Mesendoderm (in vitro differentiated cells): ENCODE measurements at regions not wholly inside any gene's neighbourhood (a gene's known extent, or its start where the extent isn't known, plus 50 kb on each side); places are given as distances from the start of the nearest gene placed in this dataset.

Experiments
- DNase-seq: peaks from one replicate; pipeline ENCODE4 v3.0.0; 2013
- H2AK5ac ChIP-seq: 2 replicates; pipeline ENCODE4 v1.6.1; 2013; ENCODE audit warnings: low read length, inconsistent platforms
- H2BK120ac ChIP-seq: 2 replicates; pipeline ENCODE4 v1.6.1; 2013; ENCODE audit warnings: low read depth, mild to moderate bottlenecking, low read length, moderate library complexity, mixed read lengths
- H2BK15ac ChIP-seq: replicated peaks from 2 replicates; pipeline ENCODE4 v1.6.1; 2013; ENCODE audit warnings: low read depth, mild to moderate bottlenecking, moderate library complexity
- H2BK5ac ChIP-seq: 2 replicates; pipeline ENCODE4 v1.6.1; 2013; ENCODE audit warnings: low read length, inconsistent platforms
- H3K18ac ChIP-seq: 2 replicates; pipeline ENCODE4 v1.6.1; 2013; ENCODE audit warnings: mild to moderate bottlenecking, low read length, mixed read lengths
- H3K23ac ChIP-seq: one replicate; pipeline ENCODE4 v1.6.1; 2013; ENCODE audit warnings: low read length
- H3K27ac ChIP-seq: 2 replicates; pipeline ENCODE4 v1.5.1; 2013; ENCODE audit warnings: low read depth, mild to moderate bottlenecking, inconsistent platforms, low read length, moderate library complexity
- H3K27me3 ChIP-seq: 2 replicates; pipeline ENCODE4 v1.6.1; 2013; ENCODE audit warnings: low read length, control low read depth, mild to moderate bottlenecking, inconsistent platforms; ENCODE audit not compliant: insufficient read depth, poor library complexity
- H3K36me3 ChIP-seq: 2 replicates; pipeline ENCODE4 v1.6.1; 2013; ENCODE audit warnings: low read length, inconsistent platforms; ENCODE audit not compliant: control insufficient read depth, insufficient read depth
- H3K4ac ChIP-seq: one replicate; pipeline ENCODE4 v1.6.1; 2013; ENCODE audit warnings: low read depth, mild to moderate bottlenecking, low read length, moderate library complexity
- H3K4me1 ChIP-seq: 2 replicates; pipeline ENCODE4 v1.6.1; 2013; ENCODE audit warnings: low read depth, low read length, inconsistent platforms; ENCODE audit not compliant: control insufficient read depth
- H3K4me2 ChIP-seq: 2 replicates; pipeline ENCODE4 v1.6.1; 2013; ENCODE audit warnings: low read length
- H3K4me3 ChIP-seq: 2 replicates; pipeline ENCODE4 v1.5.1; 2013; ENCODE audit warnings: mild to moderate bottlenecking, low read length
- H3K56ac ChIP-seq: one replicate; pipeline ENCODE4 v1.6.1; 2013; ENCODE audit warnings: low read length
- H3K79me1 ChIP-seq: 2 replicates; pipeline ENCODE4 v1.6.1; 2013; ENCODE audit warnings: low read length, inconsistent platforms
- H3K79me2 ChIP-seq: 2 replicates; pipeline ENCODE4 v1.6.1; 2013; ENCODE audit warnings: mild to moderate bottlenecking, low read length; ENCODE audit not compliant: control insufficient read depth, insufficient read depth
- H3K9ac ChIP-seq: 2 replicates; pipeline ENCODE4 v1.6.1; 2013; ENCODE audit warnings: low read length, inconsistent platforms
- H4K5ac ChIP-seq: one replicate; pipeline ENCODE4 v1.6.1; 2013; ENCODE audit warnings: low read length
- H4K8ac ChIP-seq: one replicate; pipeline ENCODE4 v1.6.1; 2013; ENCODE audit warnings: low read depth, mild to moderate bottlenecking, control low read depth, low read length, moderate library complexity
- WGBS: extraction: QIAGEN DNeasy Blood & Tissue Kit; methylation state at CpG from one replicate; pipeline ENCODE4 v1.1.7; 2013; ENCODE audit warnings: low lambda C conversion rate, missing lambda C conversion rate; ENCODE audit not compliant: insufficient coverage; ENCODE audit errors: extremely low coverage; 5-methylcytosine and 5-hydroxymethylcytosine counted together

DNA sequence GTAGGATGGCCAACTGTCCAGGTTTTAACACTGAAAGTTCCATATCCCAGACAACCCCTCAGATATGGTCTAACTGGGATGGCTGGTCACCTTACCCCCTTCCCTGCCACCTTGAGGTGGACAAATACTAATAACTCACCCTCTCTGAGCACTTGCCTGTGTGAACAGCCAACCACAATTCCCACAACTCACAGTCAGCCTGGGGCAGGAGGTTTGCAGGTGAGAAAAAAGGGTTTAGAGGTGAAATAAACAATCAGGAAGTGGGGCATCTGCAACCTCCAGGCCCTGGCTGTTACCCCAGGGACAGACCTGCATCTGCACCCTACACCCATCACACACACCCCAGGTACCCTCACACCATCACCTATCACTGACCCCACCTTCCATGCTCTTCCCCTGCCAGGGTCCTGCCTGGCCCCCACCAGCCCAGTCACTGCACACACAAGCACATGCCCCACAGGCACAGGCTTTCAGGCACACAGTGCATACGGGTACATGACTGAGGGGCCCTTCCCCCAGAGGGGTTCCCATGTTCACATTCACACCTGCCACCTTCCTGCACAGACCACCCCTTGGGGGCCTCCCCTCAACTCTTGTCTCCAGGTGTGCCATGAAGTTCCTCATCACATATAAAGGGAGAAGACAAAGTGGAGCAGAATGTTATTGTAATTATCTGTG is 679.5 kb downstream of the MATN1 start:
- Histone ChIP-seq H2BK15ac (no peak overlapping the region), H3K4me3 (no peak overlapping the region), H2AK5ac (no peak overlapping the region), H3K27me3 (no peaks in the 10 kb centered on the region), H3K79me2 (no peaks in the 10 kb centered on the region), H3K9ac (no peak overlapping the region), H3K79me1 (no peaks in the 10 kb centered on the region), H3K4me1 (no peaks in the 10 kb centered on the region), H3K23ac (no peak overlapping the region), H3K18ac (no peak overlapping the region), H3K36me3 (no peaks in the 10 kb centered on the region), H4K8ac (no peak overlapping the region), H3K4ac (no peak overlapping the region), H3K56ac (no peak overlapping the region), H2BK5ac (no peak overlapping the region), H2BK120ac (no peak overlapping the region), H4K5ac (no peak overlapping the region), H3K27ac (no peak overlapping the region), H3K4me2 (no peak overlapping the region)
- no CpG with 5 or more reads among the region's 1 CpG for WGBS
- DNase-seq: no peak

DNA sequence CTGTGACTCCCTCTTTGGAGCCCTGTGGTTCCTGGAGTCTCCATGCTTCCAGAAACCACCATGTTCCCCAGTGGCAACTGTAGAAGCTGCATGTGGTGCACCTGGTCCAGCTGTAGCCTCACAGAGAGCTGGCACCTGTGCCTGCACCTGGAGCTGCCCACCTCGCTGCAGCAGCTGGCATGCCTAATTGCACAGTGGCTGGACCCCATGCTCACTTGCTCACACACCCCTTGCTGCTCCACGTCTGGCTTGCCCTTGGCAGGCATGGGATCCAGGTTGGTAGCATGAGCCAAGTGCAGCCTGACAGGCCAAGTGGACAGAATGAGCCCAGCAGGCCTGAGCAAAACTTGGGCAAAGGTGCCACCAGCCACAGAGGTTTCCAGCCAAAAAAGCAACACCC is 680.1 kb downstream of the MATN1 start:
- Histone ChIP-seq H3K27ac (no peak overlapping the region), H3K36me3 (no peaks in the 10 kb centered on the region), H2BK5ac (no peak overlapping the region), H3K4me2 (no peak overlapping the region), H3K4ac (no peak overlapping the region), H4K8ac (no peak overlapping the region), H2AK5ac (no peak overlapping the region), H3K56ac (no peak overlapping the region), H2BK15ac (no peak overlapping the region), H3K4me3 (no peak overlapping the region), H3K79me2 (no peaks in the 10 kb centered on the region), H3K79me1 (no peaks in the 10 kb centered on the region), H3K27me3 (no peaks in the 10 kb centered on the region), H3K4me1 (no peaks in the 10 kb centered on the region), H2BK120ac (no peak overlapping the region), H3K18ac (no peak overlapping the region), H3K23ac (no peak overlapping the region), H3K9ac (no peak overlapping the region), H4K5ac (no peak overlapping the region)
- DNase-seq: no peak
- WGBS: no CpG with 5 or more reads among the region's 2 CpGs

DNA sequence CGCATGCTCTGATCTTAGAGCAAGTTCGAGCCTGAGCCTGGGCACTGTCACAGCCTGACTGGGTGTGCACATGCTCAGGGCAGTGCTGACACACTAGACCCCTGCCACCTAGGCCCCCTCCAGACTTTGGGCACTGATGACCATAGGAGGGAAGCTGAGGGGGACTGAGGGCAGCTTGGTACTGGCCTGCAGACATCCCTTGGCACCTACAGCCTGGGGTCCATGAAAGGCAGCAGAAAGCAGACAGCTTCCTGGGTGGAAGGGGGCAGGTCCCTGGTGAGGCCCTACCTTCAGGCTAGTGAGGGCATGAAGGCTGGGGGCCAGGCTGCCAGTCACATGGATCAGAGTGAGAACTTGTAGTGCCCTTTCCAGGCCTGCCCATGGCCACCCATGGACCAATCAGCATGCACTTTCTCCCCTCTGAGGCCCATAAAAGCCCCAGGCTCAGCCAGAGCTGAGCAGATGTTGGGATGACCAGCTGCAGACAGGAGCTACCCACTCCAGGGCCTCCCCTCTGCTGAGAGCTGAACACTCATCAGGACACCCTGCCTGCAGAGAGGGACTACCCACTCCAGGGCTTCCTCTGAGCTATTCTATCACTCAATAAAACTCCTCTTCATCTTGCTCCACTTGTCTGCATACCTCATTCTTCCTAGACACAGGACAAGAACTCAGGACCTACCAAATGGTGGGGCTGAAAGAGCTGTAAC is 680.8 kb downstream of the MATN1 start:
- WGBS: no CpG with 5 or more reads among the region's 2 CpGs
- H3K4ac ChIP-seq: no peak overlapping the region
- H3K56ac ChIP-seq: no peak overlapping the region
- no peaks in the 10 kb centered on the region for H3K27me3 ChIP-seq
- no peaks in the 10 kb centered on the region for H3K79me1 ChIP-seq
- H3K79me2 ChIP-seq: no peaks in the 10 kb centered on the region
- DNase-seq: no peak
- H3K4me1 ChIP-seq: no peaks in the 10 kb centered on the region
- no peak overlapping the region for H3K23ac ChIP-seq
- H3K27ac ChIP-seq: no peak overlapping the region
- H2BK120ac ChIP-seq: no peak overlapping the region
- H2AK5ac ChIP-seq: no peak overlapping the region
- H3K4me2 ChIP-seq: no peak overlapping the region
- no peak overlapping the region for H3K9ac ChIP-seq
- no peak overlapping the region for H4K5ac ChIP-seq
- no peak overlapping the region for H4K8ac ChIP-seq
- H2BK5ac ChIP-seq: no peak overlapping the region
- H3K36me3 ChIP-seq: no peaks in the 10 kb centered on the region
- no peak overlapping the region for H2BK15ac ChIP-seq
- no peak overlapping the region for H3K18ac ChIP-seq
- H3K4me3 ChIP-seq: no peak overlapping the region

DNA sequence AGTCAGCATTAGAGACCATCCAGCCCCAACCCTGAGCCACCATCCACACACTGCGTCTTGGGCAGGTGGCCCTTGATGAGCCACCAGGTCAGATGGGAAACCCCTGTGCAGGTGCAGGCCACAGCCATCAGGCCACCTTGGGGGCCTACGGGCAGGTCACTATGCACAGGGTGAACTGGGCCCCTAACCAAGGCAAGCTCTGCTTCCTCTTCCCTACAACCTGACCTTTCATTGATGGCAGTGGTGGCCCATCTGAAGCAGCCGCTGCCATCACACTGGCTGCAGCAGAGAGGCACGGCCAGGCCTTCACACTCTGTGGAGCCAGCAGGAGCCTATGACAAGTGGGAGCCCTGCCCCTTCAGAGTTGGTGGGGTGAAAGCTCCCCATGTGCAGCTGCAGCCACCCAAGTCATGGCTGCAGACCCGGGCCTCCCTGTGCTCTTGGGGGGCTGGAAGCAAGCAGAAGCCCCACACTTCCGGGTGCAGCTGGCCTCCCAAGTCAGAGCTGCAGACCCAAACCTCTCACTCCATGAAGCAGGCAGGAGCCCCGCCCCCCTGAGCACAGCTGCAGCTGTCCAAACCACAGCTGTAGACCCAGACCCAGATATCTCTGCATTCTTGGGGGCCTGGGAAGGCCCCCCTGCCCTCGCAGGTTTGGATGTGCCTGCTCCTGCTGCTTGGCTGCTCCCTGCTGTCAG is 681.5 kb downstream of the MATN1 start:
- no peak for DNase-seq
- H3K56ac ChIP-seq: no peak overlapping the region
- no peaks in the 10 kb centered on the region for H3K27me3 ChIP-seq
- WGBS: no CpG with 5 or more reads among the region's 8 CpGs
- no peak overlapping the region for H4K8ac ChIP-seq
- no peaks in the 10 kb centered on the region for H3K36me3 ChIP-seq
- H3K27ac ChIP-seq: no peak overlapping the region
- H2BK5ac ChIP-seq: no peak overlapping the region
- H4K5ac ChIP-seq: no peak overlapping the region
- no peak overlapping the region for H3K4me2 ChIP-seq
- H3K4me3 ChIP-seq: no peak overlapping the region
- H3K9ac ChIP-seq: no peak overlapping the region
- no peak overlapping the region for H3K18ac ChIP-seq
- H2BK120ac ChIP-seq: no peak overlapping the region
- no peak overlapping the region for H3K4ac ChIP-seq
- H2BK15ac ChIP-seq: no peak overlapping the region
- H3K79me2 ChIP-seq: no peaks in the 10 kb centered on the region
- H3K79me1 ChIP-seq: no peaks in the 10 kb centered on the region
- H2AK5ac ChIP-seq: no peak overlapping the region
- H3K4me1 ChIP-seq: no peaks in the 10 kb centered on the region
- no peak overlapping the region for H3K23ac ChIP-seq

DNA sequence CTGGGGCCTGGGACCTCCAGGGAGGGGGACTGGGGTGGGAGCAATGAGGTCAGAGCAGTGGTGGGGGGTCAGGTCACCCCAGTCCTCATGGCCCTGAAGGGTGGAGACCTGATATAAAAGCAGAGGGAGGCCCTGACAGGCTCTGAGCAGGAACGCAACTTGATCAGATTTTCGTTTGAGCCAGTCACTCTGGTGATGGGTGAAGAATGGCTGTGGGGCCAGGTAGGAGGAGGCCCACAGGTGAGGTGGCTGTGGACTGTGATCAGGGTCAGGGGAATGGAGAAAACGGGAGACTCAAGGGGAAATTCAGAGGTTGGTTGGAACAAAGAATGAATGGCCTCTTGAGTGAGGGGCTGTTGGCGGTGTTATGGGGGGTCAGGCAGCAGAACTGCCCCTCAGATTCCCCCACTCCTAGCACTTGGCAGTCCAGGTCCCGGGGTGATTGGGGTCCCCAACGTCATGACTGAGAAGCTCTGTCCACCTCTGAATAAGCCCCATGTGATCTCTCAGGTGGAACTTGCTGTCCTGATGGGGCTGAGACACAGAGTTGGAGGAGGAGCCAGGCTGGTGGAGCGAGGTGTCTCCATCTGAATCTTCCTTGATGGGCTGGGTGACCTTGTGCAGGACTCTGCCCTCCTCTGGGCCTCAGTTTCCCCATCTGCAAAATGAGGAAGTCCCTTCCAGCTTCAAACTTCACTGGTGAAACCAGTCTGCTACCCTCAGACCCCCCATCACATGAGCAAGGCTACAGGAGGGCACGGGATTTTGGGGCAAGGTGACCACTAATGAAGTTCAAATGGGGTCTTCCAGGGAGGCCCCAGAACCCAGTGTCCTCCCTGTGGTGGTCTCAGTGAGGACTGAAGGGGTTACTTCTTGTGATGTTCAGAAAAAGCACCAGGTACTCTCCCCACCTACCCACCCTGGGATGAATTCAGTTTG is 683.0 kb downstream of the MATN1 start:
- H2BK120ac ChIP-seq: no peak overlapping the region
- no peaks in the 10 kb centered on the region for H3K27me3 ChIP-seq
- no peak overlapping the region for H3K56ac ChIP-seq
- WGBS: no CpG with 5 or more reads among the region's 8 CpGs
- H3K4me3 ChIP-seq: no peak overlapping the region
- H2BK15ac ChIP-seq: no peak overlapping the region
- no peak for DNase-seq
- no peak overlapping the region for H3K18ac ChIP-seq
- no peak overlapping the region for H3K23ac ChIP-seq
- no peak overlapping the region for H2BK5ac ChIP-seq
- H3K79me1 ChIP-seq: no peaks in the 10 kb centered on the region
- no peak overlapping the region for H4K5ac ChIP-seq
- H3K36me3 ChIP-seq: no peaks in the 10 kb centered on the region
- no peak overlapping the region for H3K9ac ChIP-seq
- H4K8ac ChIP-seq: no peak overlapping the region
- H3K4ac ChIP-seq: no peak overlapping the region
- H3K4me1 ChIP-seq: no peaks in the 10 kb centered on the region
- H3K79me2 ChIP-seq: no peaks in the 10 kb centered on the region
- H2AK5ac ChIP-seq: no peak overlapping the region
- H3K4me2 ChIP-seq: no peak overlapping the region
- H3K27ac ChIP-seq: no peak overlapping the region
